Skeletal muscle cell (primary cell): ENCODE measurements at regions not wholly inside any gene's neighbourhood (a gene's known extent, or its start where the extent isn't known, plus 50 kb on each side); places are given as distances from the start of the nearest gene placed in this dataset.

Experiments used
- DNase-seq: peaks from one replicate; pipeline ENCODE4 v3.0.0-alpha.2; 2010; ENCODE audit warnings: low read depth
- H3K4me3 ChIP-seq: 2 replicates; pipeline ENCODE4 v1.5.1; 2011; ENCODE audit warnings: low read depth, mild to moderate bottlenecking, control low read depth, low read length, moderate library complexity

DNA sequence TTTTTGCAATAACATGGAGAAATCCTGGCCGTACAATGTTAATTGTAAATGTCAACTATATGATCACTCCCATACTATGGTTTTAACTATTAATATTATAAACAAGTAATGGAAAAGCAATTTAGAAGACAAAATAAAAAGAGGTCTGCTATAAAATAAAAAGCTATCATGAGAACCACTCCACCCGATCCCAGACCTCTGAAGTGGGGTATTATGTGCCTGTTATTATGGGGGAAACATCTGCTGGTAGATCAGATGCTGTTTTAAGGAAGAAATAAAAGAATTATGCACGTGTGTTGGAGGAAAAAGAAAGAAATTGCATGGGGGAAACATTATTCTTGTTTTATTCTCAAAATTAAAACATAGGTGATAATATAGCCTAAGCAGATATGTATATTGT lies 615.7 kb upstream of the ARID1B start:
- no peak overlapping the region for H3K4me3 ChIP-seq
- no peak for DNase-seq

GRCh38 chr6:156160795-156161165 lies 616.4 kb upstream of the ARID1B start:
- no peak overlapping the region for H3K4me3 ChIP-seq
- no peak for DNase-seq

- no peak for DNase-seq
- no peak overlapping the region for H3K4me3 ChIP-seq
Observed at GRCh38 chr6:156160007-156160794, 617.0 kb upstream of the ARID1B start.

DNA sequence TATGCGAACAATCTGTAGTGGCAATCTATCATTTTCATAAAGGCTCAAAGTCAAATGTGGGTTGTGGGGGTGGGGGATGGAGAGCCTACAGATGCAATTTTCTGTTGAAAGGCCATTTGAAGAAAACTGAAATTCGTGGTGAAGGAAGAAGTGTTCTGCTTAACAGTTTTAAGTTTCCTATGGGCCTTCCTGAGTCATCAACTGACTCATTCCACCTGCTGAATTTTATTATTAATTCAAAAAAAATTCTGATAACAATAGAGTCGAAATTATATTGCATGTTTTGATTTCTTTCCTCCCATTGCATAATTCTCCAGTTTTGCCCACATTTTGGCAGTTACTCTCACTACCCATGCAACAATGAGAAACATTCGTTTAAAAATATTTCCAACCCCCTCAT lies 622.3 kb upstream of the ARID1B start:
- H3K4me3 ChIP-seq: no peak overlapping the region
- no peak for DNase-seq

DNA sequence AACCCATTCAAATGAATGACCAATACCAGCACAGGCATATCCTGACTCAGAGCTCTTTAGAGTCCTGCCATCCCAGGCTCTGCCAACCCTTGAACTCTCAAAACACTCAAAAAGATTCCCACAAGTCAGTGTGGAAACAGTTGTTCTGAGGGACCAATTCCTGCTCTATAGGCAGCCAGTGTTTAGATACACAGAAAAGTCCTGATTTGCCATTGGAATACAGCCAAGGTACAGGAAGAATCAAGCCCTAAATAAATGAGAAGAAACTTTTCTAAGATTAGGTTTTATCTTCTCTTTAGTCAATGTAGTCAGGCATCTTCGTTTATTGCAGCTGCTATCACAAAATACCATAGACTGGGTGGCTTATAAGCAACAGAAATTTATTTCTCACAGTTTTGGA lies 626.8 kb upstream of the ARID1B start:
- no peak for DNase-seq
- no peak overlapping the region for H3K4me3 ChIP-seq

- H3K4me3 ChIP-seq: no peak overlapping the region
- DNase-seq: no peak
Observed at GRCh38 chr6:156146891-156147290, 630.3 kb upstream of the ARID1B start.

- no peak overlapping the region for H3K4me3 ChIP-seq
- no peak for DNase-seq
Observed at GRCh38 chr6:156131221-156131903, 645.8 kb upstream of the ARID1B start.

DNA sequence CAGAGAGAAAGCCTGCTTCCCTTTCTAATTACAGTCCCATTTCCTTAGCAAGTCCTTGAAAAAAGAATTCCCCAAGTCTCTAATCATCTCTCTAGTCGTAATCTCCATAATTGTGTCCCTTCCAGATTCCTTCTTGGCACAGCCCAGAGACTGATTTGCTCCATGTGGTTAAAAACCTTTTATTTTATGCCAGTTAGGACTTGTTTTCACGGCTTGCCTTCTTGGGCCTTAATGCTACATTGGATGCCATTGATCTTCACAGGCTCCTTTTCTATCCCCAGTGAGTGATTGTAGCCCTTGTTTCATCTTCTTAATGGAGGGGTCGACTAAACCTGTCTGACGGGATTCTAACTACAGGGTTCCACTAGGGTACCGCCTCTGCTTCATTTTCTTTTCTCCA lies 650.6 kb upstream of the ARID1B start:
- no peak overlapping the region for H3K4me3 ChIP-seq
- no peak for DNase-seq

DNA sequence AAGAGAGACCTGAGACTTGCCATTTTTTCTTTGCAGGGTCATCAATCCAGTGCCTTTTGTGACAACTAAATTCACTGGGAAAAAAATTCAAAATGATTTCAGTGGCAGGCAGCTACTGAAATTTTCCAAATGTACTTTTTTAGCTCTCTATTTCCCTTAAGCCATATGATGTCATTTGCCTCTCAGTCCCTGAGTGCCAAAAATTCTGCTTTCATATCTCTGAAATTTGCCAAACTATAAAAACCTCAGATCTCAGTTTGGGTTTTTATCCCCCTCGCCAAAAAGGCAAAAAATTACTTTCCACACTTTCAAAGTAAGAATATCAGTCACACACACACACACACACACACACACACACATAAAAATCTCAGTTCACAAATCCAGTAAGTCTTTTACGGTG lies 651.3 kb upstream of the ARID1B start:
- H3K4me3 ChIP-seq: no peak overlapping the region
- DNase-seq: no peak

- DNase-seq: no peak
- no peak overlapping the region for H3K4me3 ChIP-seq
Observed at GRCh38 chr6:156123731-156124130, 653.4 kb upstream of the ARID1B start.

DNA sequence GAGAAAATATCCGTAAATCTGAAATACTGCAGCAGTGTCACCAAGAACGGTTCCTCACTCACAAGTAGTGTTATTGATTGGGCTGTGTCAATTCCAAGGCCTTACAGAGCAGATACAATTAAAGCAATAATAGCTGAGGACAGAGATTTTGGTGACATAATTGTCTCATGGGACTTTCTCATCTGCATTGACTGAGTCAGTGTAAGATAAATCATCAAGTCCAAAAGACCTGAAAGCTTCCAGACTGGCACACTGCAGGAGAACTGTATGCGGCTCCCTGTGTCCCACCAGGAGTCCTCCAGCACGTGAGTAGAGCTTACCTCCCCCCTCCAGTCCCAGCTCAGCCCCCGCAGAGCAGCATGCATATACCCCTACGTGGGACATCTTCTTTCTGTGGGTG lies 655.2 kb upstream of the ARID1B start:
- DNase-seq: no peak
- H3K4me3 ChIP-seq: no peak overlapping the region

GRCh38 chr6:156114541-156114940 lies 658.9 kb upstream of the NOX3 start:
- no peak overlapping the region for H3K4me3 ChIP-seq
- DNase-seq: no peak

- no peak for DNase-seq
- H3K4me3 ChIP-seq: no peak overlapping the region
Observed at GRCh38 chr6:156113631-156114030, 658.0 kb upstream of the NOX3 start.

GRCh38 chr6:156111913-156112312 lies 656.3 kb upstream of the NOX3 start:
- H3K4me3 ChIP-seq: no peak overlapping the region
- no peak for DNase-seq

DNA sequence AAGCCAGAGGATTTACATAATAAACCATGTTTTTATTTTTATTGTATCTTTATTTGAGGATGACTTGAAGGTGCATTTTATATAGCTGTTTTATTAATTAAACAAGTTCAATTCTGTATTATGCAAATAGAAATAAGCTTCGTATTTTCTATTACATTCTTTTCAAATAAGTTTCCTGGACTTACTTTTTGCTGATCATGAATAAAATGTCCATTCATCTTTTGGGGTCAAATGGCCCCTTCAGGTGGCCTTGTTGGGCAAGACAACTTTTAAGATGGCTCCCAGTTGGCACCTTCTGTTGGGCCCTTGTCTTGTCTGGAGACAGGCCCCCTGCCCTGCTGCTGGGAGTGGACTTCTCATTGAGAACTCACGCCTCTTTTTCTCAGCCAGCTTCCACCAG lies 654.6 kb upstream of the NOX3 start:
- DNase-seq: no peak
- H3K4me3 ChIP-seq: no peak overlapping the region

DNA sequence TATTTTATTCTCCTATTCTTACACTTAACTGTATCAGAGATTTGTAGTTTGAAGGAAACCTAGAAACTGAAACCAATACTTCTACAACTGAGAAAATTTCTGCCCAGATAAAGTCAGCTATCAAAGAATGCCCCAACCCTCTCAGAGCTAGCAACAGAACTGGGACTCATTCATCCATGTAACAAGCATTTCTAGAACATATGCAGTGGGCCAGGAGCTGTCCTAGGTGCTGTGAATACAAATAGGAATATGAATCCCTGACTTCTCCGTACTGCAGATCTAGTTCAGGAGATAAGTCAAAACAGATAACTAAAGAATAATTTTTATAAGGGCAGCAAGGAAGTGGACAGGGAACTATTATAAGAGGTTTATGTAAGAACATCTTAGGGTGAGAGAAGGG lies 654.1 kb upstream of the NOX3 start:
- no peak overlapping the region for H3K4me3 ChIP-seq
- DNase-seq: no peak

DNA sequence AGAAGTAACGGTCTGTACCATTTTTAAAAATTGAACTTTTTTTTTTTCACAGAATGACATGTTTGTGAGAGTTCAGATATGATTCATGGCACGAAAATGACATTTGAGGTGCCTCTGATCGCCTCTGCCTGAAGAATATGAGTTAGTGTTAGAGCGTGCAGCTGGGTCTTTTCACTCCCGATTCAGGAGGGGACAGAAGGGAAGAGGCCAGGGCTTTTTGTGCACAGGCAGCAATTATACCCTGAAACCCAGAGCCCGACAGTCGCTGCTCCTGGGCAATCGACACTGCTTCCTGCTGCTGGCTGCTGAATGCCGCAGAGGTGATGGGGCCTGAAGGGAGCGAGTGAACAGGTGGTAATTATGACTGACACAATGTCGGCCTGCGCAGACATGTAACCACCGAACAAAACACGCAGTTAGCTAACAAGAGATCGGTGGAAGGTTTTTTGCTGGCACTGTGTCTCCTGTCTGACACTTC lies 652.0 kb upstream of the NOX3 start:
- no peak overlapping the region for H3K4me3 ChIP-seq

DNA sequence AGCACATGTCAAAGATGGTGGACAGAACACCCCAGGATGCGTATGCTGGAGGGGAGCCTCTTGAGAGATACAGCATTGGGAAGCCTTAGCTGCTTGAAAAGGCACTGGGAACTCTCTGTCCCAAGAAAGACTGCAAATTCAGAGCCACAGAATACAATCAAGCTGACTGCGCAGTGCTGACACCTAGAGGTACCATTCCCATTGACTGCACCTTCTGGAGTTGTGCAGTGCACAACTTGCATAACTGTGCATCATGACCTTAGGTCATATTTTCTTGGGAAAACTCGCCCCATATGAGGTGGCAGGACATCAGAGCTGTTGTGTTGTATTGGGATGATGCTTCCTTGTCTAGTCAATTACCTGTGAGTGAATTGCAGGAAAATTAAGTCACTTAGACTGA lies 646.5 kb upstream of the NOX3 start:
- no peak overlapping the region for H3K4me3 ChIP-seq
- DNase-seq: no peak

More for the DNA sequence above, 652.0 kb upstream of the NOX3 start:
- DNase-seq: no peak

GRCh38 chr6:156098839-156099238 lies 643.2 kb upstream of the NOX3 start:
- H3K4me3 ChIP-seq: no peak overlapping the region
- no peak for DNase-seq

- DNase-seq: no peak
- H3K4me3 ChIP-seq: no peak overlapping the region
Observed at GRCh38 chr6:156087487-156087886, 631.8 kb upstream of the NOX3 start.

- no peak for DNase-seq
- no peak overlapping the region for H3K4me3 ChIP-seq
Observed at GRCh38 chr6:156082012-156082411, 626.4 kb upstream of the NOX3 start.
